HG03520 (cell line): ENCODE measurements at regions not wholly inside any gene's neighbourhood (a gene's known extent, or its start where the extent isn't known, plus 50 kb on each side); places are given as distances from the start of the nearest gene placed in this dataset.
A peak's percentile ranks its signal among the peaks of the same experiment; 100 is the strongest.

Experiments used
- ATAC-seq: cut with Tn5 transposase; IDR thresholded peaks from one replicate; pipeline ENCODE4 v1.9.1; 2021; ENCODE audit warnings: mild to moderate bottlenecking, moderate library complexity; ENCODE audit not compliant: unreplicated experiment

GRCh38 chr2:145666552-145666951, 1146.6 kb upstream of the ZEB2 start:
- no peak for ATAC-seq

GRCh38 chr2:145657265-145657664, 1137.3 kb upstream of the ZEB2 start:
- ATAC-seq: no peak

GRCh38 chr2:145655165-145655765, 1135.3 kb upstream of the ZEB2 start:
- no peak for ATAC-seq

- ATAC-seq: no peak
Observed at GRCh38 chr2:145654746-145655145, 1134.8 kb upstream of the ZEB2 start.

GRCh38 chr2:145654156-145654555, 1134.2 kb upstream of the ZEB2 start:
- ATAC-seq: no peak

GRCh38 chr2:145653553-145653952, 1133.6 kb upstream of the ZEB2 start:
- ATAC-seq: no peak

- ATAC-seq: no peak
Observed at GRCh38 chr2:145652571-145653545, 1132.9 kb upstream of the ZEB2 start.

GRCh38 chr2:145652036-145652435, 1132.1 kb upstream of the ZEB2 start:
- ATAC-seq: no peak

- ATAC-seq: no peak
Observed at GRCh38 chr2:145650226-145650625, 1130.3 kb upstream of the ZEB2 start.

GRCh38 chr2:145649061-145649460, 1129.1 kb upstream of the ZEB2 start:
- no peak for ATAC-seq

- ATAC-seq: peak; percentile 92
Observed at GRCh38 chr2:145644820-145645302, 1124.9 kb upstream of the ZEB2 start.

GRCh38 chr2:145638675-145639074, 1118.8 kb upstream of the ZEB2 start:
- ATAC-seq: no peak

GRCh38 chr2:145635706-145636427, 1115.9 kb upstream of the ZEB2 start:
- ATAC-seq: no peak

GRCh38 chr2:145631561-145631960, 1111.6 kb upstream of the ZEB2 start:
- ATAC-seq: no peak

- no peak for ATAC-seq
Observed at GRCh38 chr2:145626301-145626700, 1106.4 kb upstream of the ZEB2 start.

- no peak for ATAC-seq
Observed at GRCh38 chr2:145625111-145625510, 1105.2 kb upstream of the ZEB2 start.

GRCh38 chr2:145623136-145623535, 1103.2 kb upstream of the ZEB2 start:
- no peak for ATAC-seq

- no peak for ATAC-seq
Observed at GRCh38 chr2:145622285-145622684, 1102.4 kb upstream of the ZEB2 start.

GRCh38 chr2:145617906-145618305, 1098.0 kb upstream of the ZEB2 start:
- no peak for ATAC-seq

- no peak for ATAC-seq
Observed at GRCh38 chr2:145617420-145617819, 1097.5 kb upstream of the ZEB2 start.

GRCh38 chr2:145615626-145616025, 1095.7 kb upstream of the ZEB2 start:
- no peak for ATAC-seq
